ENCODE measurements at regions not wholly inside any gene's neighbourhood (a gene's known extent, or its start where the extent isn't known, plus 50 kb on each side); places are given as distances from the start of the nearest gene placed in this dataset.

DNA sequence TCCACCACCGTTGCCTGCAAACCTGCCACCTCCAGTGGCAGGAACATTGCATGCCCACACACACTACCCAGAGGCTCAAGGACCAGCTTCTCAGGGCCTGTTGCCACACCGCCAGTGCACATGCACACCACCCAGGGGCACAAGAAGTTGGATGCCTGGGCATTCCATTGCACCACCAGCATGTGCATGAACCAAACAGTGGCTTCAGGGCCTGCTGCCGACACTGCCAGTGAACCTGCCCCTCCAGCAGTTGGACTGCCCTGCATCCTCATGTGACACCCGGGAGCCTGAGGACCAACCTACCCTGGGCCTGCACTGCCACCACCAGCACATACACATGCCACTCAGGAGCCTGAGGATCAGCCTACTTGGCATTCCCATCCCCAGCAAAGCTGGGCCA lies 303.7 kb downstream of the KCNJ2 start:
- H3K4me1 ChIP-seq (ENCODE audit: control insufficient read depth in 4 of 4, insufficient read depth in 4 of 4, low read length in 3 of 4), result no peaks in the 10 kb centered on the region
- H3K27ac ChIP-seq (ENCODE audit: low read depth in 1 of 2, low read length in 2 of 2), result no peak overlapping the region
- no peak overlapping the region for H3K4me3 ChIP-seq (ENCODE audit: low read depth in 1 of 3, low read length in 3 of 3)
- H3K27me3 ChIP-seq (ENCODE audit: control insufficient read depth in 4 of 4, insufficient read depth in 4 of 4, low read length in 3 of 4), result no peaks in the 10 kb centered on the region
- 96% methylated on average over 4 of the region's 4 CpGs for WGBS
- no peaks in the 10 kb centered on the region for H3K36me3 ChIP-seq (ENCODE audit: control insufficient read depth in 4 of 4, insufficient read depth in 3 of 4, low read depth in 1 of 4, low read length in 3 of 4)
- H3K9me3 ChIP-seq (ENCODE audit: control insufficient read depth in 4 of 4, low read length in 3 of 4), result peaks cover 0 to 1% (median 0%) of the 10 kb centered on the region in 4 donors
- DNase-seq (ENCODE audit: low spot score), result no peak
- TF ChIP-seq FOXA2 (IDR thresholded peaks at IDR 0.05) (no peak), GABPA (IDR thresholded peaks at IDR 0.05 in 1 of 2, conservative IDR thresholded peaks at IDR 0.05 in 1 of 2) (no peak), NR2F2 (IDR thresholded peaks at IDR 0.05) (no peak), HNF4A (conservative IDR thresholded peaks at IDR 0.05) (no peak), FOXA1 (IDR thresholded peaks at IDR 0.05) (no peak), RXRA (IDR thresholded peaks at IDR 0.05) (no peak), EGR1 (IDR thresholded peaks at IDR 0.05; ENCODE audit: low read depth in 2 of 2) (no peak), RAD21 (IDR thresholded peaks at IDR 0.05) (no peak), JUND (IDR thresholded peaks at IDR 0.05) (no peak), TAF1 (conservative IDR thresholded peaks at IDR 0.05) (no peak), YY1 (IDR thresholded peaks at IDR 0.05) (no peak)
- TF ChIP-seq, protein P1, sequence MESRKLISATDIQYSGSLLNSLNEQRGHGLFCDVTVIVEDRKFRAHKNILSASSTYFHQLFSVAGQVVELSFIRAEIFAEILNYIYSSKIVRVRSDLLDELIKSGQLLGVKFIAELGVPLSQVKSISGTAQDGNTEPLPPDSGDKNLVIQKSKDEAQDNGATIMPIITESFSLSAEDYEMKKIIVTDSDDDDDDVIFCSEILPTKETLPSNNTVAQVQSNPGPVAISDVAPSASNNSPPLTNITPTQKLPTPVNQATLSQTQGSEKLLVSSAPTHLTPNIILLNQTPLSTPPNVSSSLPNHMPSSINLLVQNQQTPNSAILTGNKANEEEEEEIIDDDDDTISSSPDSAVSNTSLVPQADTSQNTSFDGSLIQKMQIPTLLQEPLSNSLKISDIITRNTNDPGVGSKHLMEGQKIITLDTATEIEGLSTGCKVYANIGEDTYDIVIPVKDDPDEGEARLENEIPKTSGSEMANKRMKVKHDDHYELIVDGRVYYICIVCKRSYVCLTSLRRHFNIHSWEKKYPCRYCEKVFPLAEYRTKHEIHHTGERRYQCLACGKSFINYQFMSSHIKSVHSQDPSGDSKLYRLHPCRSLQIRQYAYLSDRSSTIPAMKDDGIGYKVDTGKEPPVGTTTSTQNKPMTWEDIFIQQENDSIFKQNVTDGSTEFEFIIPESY (IDR thresholded peaks at IDR 0.05), result no peak
- TF ChIP-seq, protein P2, sequence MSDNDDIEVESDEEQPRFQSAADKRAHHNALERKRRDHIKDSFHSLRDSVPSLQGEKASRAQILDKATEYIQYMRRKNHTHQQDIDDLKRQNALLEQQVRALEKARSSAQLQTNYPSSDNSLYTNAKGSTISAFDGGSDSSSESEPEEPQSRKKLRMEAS (IDR thresholded peaks at IDR 0.05), result no peak
- TF ChIP-seq, protein P3, sequence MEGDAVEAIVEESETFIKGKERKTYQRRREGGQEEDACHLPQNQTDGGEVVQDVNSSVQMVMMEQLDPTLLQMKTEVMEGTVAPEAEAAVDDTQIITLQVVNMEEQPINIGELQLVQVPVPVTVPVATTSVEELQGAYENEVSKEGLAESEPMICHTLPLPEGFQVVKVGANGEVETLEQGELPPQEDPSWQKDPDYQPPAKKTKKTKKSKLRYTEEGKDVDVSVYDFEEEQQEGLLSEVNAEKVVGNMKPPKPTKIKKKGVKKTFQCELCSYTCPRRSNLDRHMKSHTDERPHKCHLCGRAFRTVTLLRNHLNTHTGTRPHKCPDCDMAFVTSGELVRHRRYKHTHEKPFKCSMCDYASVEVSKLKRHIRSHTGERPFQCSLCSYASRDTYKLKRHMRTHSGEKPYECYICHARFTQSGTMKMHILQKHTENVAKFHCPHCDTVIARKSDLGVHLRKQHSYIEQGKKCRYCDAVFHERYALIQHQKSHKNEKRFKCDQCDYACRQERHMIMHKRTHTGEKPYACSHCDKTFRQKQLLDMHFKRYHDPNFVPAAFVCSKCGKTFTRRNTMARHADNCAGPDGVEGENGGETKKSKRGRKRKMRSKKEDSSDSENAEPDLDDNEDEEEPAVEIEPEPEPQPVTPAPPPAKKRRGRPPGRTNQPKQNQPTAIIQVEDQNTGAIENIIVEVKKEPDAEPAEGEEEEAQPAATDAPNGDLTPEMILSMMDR (IDR thresholded peaks at IDR 0.05; ENCODE audit: low read depth, low read length, missing input control), result no peak
- TF ChIP-seq, protein P4, sequence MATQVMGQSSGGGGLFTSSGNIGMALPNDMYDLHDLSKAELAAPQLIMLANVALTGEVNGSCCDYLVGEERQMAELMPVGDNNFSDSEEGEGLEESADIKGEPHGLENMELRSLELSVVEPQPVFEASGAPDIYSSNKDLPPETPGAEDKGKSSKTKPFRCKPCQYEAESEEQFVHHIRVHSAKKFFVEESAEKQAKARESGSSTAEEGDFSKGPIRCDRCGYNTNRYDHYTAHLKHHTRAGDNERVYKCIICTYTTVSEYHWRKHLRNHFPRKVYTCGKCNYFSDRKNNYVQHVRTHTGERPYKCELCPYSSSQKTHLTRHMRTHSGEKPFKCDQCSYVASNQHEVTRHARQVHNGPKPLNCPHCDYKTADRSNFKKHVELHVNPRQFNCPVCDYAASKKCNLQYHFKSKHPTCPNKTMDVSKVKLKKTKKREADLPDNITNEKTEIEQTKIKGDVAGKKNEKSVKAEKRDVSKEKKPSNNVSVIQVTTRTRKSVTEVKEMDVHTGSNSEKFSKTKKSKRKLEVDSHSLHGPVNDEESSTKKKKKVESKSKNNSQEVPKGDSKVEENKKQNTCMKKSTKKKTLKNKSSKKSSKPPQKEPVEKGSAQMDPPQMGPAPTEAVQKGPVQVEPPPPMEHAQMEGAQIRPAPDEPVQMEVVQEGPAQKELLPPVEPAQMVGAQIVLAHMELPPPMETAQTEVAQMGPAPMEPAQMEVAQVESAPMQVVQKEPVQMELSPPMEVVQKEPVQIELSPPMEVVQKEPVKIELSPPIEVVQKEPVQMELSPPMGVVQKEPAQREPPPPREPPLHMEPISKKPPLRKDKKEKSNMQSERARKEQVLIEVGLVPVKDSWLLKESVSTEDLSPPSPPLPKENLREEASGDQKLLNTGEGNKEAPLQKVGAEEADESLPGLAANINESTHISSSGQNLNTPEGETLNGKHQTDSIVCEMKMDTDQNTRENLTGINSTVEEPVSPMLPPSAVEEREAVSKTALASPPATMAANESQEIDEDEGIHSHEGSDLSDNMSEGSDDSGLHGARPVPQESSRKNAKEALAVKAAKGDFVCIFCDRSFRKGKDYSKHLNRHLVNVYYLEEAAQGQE (IDR thresholded peaks at IDR 0.05), result no peak
- no peak overlapping the region for H3K9ac ChIP-seq (ENCODE audit: low read depth in 1 of 2, low read length in 2 of 2)

DNA sequence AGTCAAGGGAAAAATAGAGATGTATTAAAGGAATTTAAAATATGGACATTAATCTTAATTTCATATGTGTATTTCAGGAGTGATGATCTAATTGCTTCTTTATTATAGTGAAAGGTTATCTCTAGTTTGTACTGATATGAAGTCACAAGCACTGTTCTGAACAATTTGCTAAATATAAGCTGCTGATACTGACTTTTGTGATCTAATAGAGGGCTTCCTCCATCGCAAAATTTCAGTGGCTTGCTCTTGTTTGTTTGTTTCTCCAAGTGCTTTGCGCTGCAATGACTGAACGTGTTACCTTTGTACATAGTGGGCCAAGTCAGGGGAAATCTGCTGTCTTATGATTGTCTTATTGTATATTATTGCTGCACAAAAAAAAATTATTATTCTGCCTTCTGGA lies 307.0 kb downstream of the KCNJ2 start:
- H3K27ac ChIP-seq (ENCODE audit: low read depth in 1 of 2, low read length in 2 of 2), result no peak overlapping the region
- no peaks in the 10 kb centered on the region for H3K4me1 ChIP-seq (ENCODE audit: control insufficient read depth in 4 of 4, insufficient read depth in 4 of 4, low read length in 3 of 4)
- 65% methylated on average over 3 of the region's 3 CpGs for WGBS
- H3K27me3 ChIP-seq (ENCODE audit: control insufficient read depth in 4 of 4, insufficient read depth in 4 of 4, low read length in 3 of 4), result no peaks in the 10 kb centered on the region
- TF ChIP-seq, protein P5, sequence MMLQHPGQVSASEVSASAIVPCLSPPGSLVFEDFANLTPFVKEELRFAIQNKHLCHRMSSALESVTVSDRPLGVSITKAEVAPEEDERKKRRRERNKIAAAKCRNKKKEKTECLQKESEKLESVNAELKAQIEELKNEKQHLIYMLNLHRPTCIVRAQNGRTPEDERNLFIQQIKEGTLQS (IDR thresholded peaks at IDR 0.05), result no peak
- no peak for TF ChIP-seq RAD21 (IDR thresholded peaks at IDR 0.05)
- no peak for TF ChIP-seq HNF4A (conservative IDR thresholded peaks at IDR 0.05)
- no peak for TF ChIP-seq GABPA (IDR thresholded peaks at IDR 0.05 in 1 of 2, conservative IDR thresholded peaks at IDR 0.05 in 1 of 2)
- no peak for DNase-seq (ENCODE audit: low spot score)
- no peak overlapping the region for H3K9ac ChIP-seq (ENCODE audit: low read depth in 1 of 2, low read length in 2 of 2)
- no peak overlapping the region for H3K4me3 ChIP-seq (ENCODE audit: low read depth in 1 of 3, low read length in 3 of 3)
- no peaks in the 10 kb centered on the region for H3K36me3 ChIP-seq (ENCODE audit: control insufficient read depth in 4 of 4, insufficient read depth in 3 of 4, low read depth in 1 of 4, low read length in 3 of 4)
- H3K9me3 ChIP-seq (ENCODE audit: control insufficient read depth in 4 of 4, low read length in 3 of 4), result peaks cover 0 to 1% (median 0%) of the 10 kb centered on the region in 4 donors

Measured in liver (tissue), 8 donors.